H1 (cell line): ENCODE measurements at regions not wholly inside any gene's neighbourhood (a gene's known extent, or its start where the extent isn't known, plus 50 kb on each side); places are given as distances from the start of the nearest gene placed in this dataset.

ENCODE experiments used
- CTCF ChIA-PET: fragments of 300-600 bp; sonication (Branson Sonifier 250); formaldehyde crosslinking; loops from one replicate; lab custom pipeline; 2021; ENCODE audit not compliant: partially characterized antibody; lab: Charles Lee
- POLR2A ChIA-PET: fragments of 300-600 bp; sonication (Branson Sonifier 250); formaldehyde crosslinking; loops from one replicate; lab custom pipeline; 2021; ENCODE audit warnings: inconsistent platforms; ENCODE audit not compliant: partially characterized antibody; lab: Charles Lee
- DNase-seq, 2 experiments: peaks; one replicate each; pipeline versions ENCODE4 v3.0.0 to v3.0.0-alpha.2; 2010 to 2022; ENCODE audit warnings: low spot score in 2 of 2, low read depth in 1 of 2, mixed read lengths in 1 of 2
- FAIRE-seq: peaks from 2 replicates; lab custom pipeline; 2011; peaks lifted over from hg19 to GRCh38; lab: Jason Lieb, UNC
- H2AFZ ChIP-seq: 2 replicates; pipeline ENCODE4 v1.8.1; 2012; ENCODE audit warnings: low read length, inconsistent platforms
- H2AK5ac ChIP-seq: 2 replicates; pipeline ENCODE4 v1.6.1; 2013; ENCODE audit warnings: low read depth, low read length
- H2BK120ac ChIP-seq: replicated peaks from 2 replicates; pipeline ENCODE3; 2013; ENCODE audit warnings: low read depth, low read length, inconsistent platforms
- H2BK12ac ChIP-seq: 2 replicates; pipeline ENCODE4 v1.6.1; 2013; ENCODE audit warnings: low read depth, low read length
- H2BK15ac ChIP-seq: 2 replicates; pipeline ENCODE4 v1.6.1; 2013; ENCODE audit warnings: low read length
- H2BK20ac ChIP-seq: 2 replicates; pipeline ENCODE4 v1.6.1; 2013; ENCODE audit warnings: low read length
- H2BK5ac ChIP-seq: 2 replicates; pipeline ENCODE4 v1.6.1; 2013; ENCODE audit warnings: low read depth, low read length
- H3K14ac ChIP-seq: 2 replicates; pipeline ENCODE4 v1.6.1; 2013; ENCODE audit warnings: inconsistent platforms; ENCODE audit not compliant: insufficient read length
- H3K18ac ChIP-seq: 2 replicates; pipeline ENCODE4 v1.6.1; 2013; ENCODE audit warnings: low read length; ENCODE audit errors: extremely low read depth
- H3K23ac ChIP-seq: 2 replicates; pipeline ENCODE4 v1.6.1; 2013; ENCODE audit warnings: inconsistent platforms; ENCODE audit not compliant: insufficient read length
- H3K23me2 ChIP-seq: 2 replicates; pipeline ENCODE4 v1.6.1; 2013; ENCODE audit warnings: low read depth, low read length
- H3K27ac ChIP-seq: 2 replicates; pipeline ENCODE4 v1.6.1; 2011; ENCODE audit warnings: low read depth, low read length, inconsistent platforms
- H3K27me3 ChIP-seq, 4 experiments: replicated peaks in 1 of 4; 1 replicate in 1 of 4; 2 replicates in 3 of 4; pipeline versions ENCODE4 v1.6.1 to v1.8.1; 2011 to 2013; ENCODE audit warnings: low read length in 3 of 4, mild to moderate bottlenecking in 3 of 4, inconsistent platforms in 2 of 4, mixed read lengths in 2 of 4, moderate library complexity in 1 of 4; ENCODE audit not compliant: control insufficient read depth in 3 of 4, insufficient read depth in 3 of 4; ENCODE audit errors: extremely low read depth in 1 of 4
- H3K36me3 ChIP-seq, 4 experiments: 2 replicates each; pipeline versions ENCODE4 v1.6.1 to v1.8.1; 2011 to 2013; ENCODE audit warnings: mild to moderate bottlenecking in 4 of 4, low read length in 3 of 4, moderate library complexity in 2 of 4, control low read depth in 1 of 4, inconsistent platforms in 1 of 4; ENCODE audit not compliant: insufficient read depth in 4 of 4, control insufficient read depth in 2 of 4
- H3K4ac ChIP-seq: replicated peaks from 2 replicates; pipeline ENCODE3; 2013; ENCODE audit warnings: low read length, low read depth, mixed read lengths, inconsistent platforms; ENCODE audit not compliant: insufficient read length
- H3K4me1 ChIP-seq, 4 experiments: replicated peaks in 1 of 4; 1 replicate in 1 of 4; 2 replicates in 3 of 4; pipeline versions ENCODE4 v1.6.1 to v1.8.1; 2011 to 2013; ENCODE audit warnings: low read length in 3 of 4, inconsistent platforms in 2 of 4, mixed read lengths in 1 of 4; ENCODE audit not compliant: insufficient read depth in 4 of 4, control insufficient read depth in 3 of 4
- H3K4me2 ChIP-seq, 2 experiments: 2 replicates each; pipeline versions ENCODE4 v1.6.1 to v1.8.1; 2011 to 2013; ENCODE audit warnings: low read depth in 2 of 2, low read length in 2 of 2, control low read depth in 1 of 2, inconsistent platforms in 1 of 2, mild to moderate bottlenecking in 1 of 2; ENCODE audit not compliant: insufficient read depth in 1 of 2
- H3K4me3 ChIP-seq, 4 experiments: fragments of 200-600, 300-600 bp in 1 of 4; sonication (generic), shearing (Covaris generic), sonication (Bioruptor Twin) in 1 of 4; 2 replicates each; pipeline versions ENCODE4 v1.5.1 to v1.8.1; 2011 to 2016; ENCODE audit warnings: low read length in 4 of 4, low read depth in 3 of 4, control low read depth in 2 of 4, inconsistent platforms in 2 of 4, mild to moderate bottlenecking in 2 of 4, mixed read lengths in 1 of 4, moderate library complexity in 1 of 4; ENCODE audit not compliant: insufficient read depth in 2 of 4; ENCODE audit errors: extremely low read depth in 1 of 4
- H3K56ac ChIP-seq: replicated peaks from 2 replicates; pipeline ENCODE3; 2013; ENCODE audit warnings: low read depth, mild to moderate bottlenecking, mixed read lengths, low read length, inconsistent platforms; ENCODE audit not compliant: insufficient read length
- H3K79me1 ChIP-seq: 2 replicates; pipeline ENCODE4 v1.6.1; 2013; ENCODE audit warnings: low read depth, low read length, control low read depth
- H3K79me2 ChIP-seq, 2 experiments: 2 replicates each; pipeline versions ENCODE4 v1.6.1 to v1.8.1; 2012 to 2013; ENCODE audit warnings: low read length in 2 of 2, mild to moderate bottlenecking in 2 of 2, inconsistent platforms in 1 of 2; ENCODE audit not compliant: insufficient read depth in 2 of 2, control insufficient read depth in 1 of 2
- H3K9ac ChIP-seq, 4 experiments: replicated peaks in 1 of 4; 1 replicate in 1 of 4; 2 replicates in 3 of 4; pipeline versions ENCODE4 v1.6.1 to v1.8.1; 2011 to 2013; ENCODE audit warnings: low read depth in 3 of 4, low read length in 3 of 4, control low read depth in 2 of 4, mild to moderate bottlenecking in 2 of 4, moderate library complexity in 2 of 4, inconsistent platforms in 1 of 4; ENCODE audit errors: extremely low read depth in 1 of 4
- H3K9me3 ChIP-seq, 2 experiments: 2 replicates each; pipeline versions ENCODE4 v1.6.1 to v1.8.1; 2012 to 2013; ENCODE audit warnings: mild to moderate bottlenecking in 2 of 2, moderate library complexity in 2 of 2, control low read depth in 1 of 2, inconsistent platforms in 1 of 2, low read depth in 1 of 2, low read length in 1 of 2, mixed read lengths in 1 of 2; ENCODE audit not compliant: insufficient read depth in 2 of 2
- H4K20me1 ChIP-seq, 2 experiments: replicated peaks in 1 of 2; 2 replicates each; pipeline versions ENCODE3 to v1.8.1; 2011 to 2013; ENCODE audit warnings: inconsistent platforms in 2 of 2, low read length in 2 of 2, mild to moderate bottlenecking in 1 of 2; ENCODE audit not compliant: insufficient read depth in 2 of 2, control insufficient read depth in 1 of 2
- H4K5ac ChIP-seq: 2 replicates; pipeline ENCODE4 v1.6.1; 2013; ENCODE audit warnings: low read length, low read depth, mixed read lengths, inconsistent platforms; ENCODE audit not compliant: insufficient read length
- H4K8ac ChIP-seq: 2 replicates; pipeline ENCODE4 v1.8.0; 2013; ENCODE audit warnings: mild to moderate bottlenecking, moderate library complexity, low read length, inconsistent platforms; ENCODE audit not compliant: insufficient read depth; ENCODE audit errors: extremely low read depth
- H4K91ac ChIP-seq: replicated peaks from 2 replicates; pipeline ENCODE3; 2013; ENCODE audit warnings: low read length, mixed read lengths, inconsistent platforms; ENCODE audit not compliant: insufficient read length
- BACH1 ChIP-seq: IDR thresholded peaks from 2 replicates; pipeline ENCODE4 v1.6.1; 2012; ENCODE audit warnings: low read length, improper control_type of control experiment
- CBX5 ChIP-seq: fragments of 300-800, 300-1000 bp; sonication (generic); IDR thresholded peaks from 2 replicates; pipeline ENCODE4 v1.7.1; 2016; ENCODE audit warnings: antibody characterized with exemption, low read length, low read depth
- CBX8 ChIP-seq: fragments of 300-800, 300-1000 bp; sonication (generic); IDR thresholded peaks from 2 replicates; pipeline ENCODE4 v1.7.1; 2016; ENCODE audit warnings: low read depth, low read length, borderline replicate concordance
- CHD1 ChIP-seq: IDR thresholded peaks from 2 replicates; pipeline ENCODE4 v1.6.1; 2012; ENCODE audit warnings: low read depth, low read length, improper control_type of control experiment
- CHD2 ChIP-seq: IDR thresholded peaks from 2 replicates; pipeline ENCODE4 v1.6.1; 2012; ENCODE audit warnings: low read length, improper control_type of control experiment
- CTBP2 ChIP-seq: IDR thresholded peaks from 2 replicates; pipeline ENCODE4 v1.7.0; 2011; ENCODE audit warnings: borderline replicate concordance, mild to moderate bottlenecking, moderate library complexity, mixed read lengths, low read length; ENCODE audit not compliant: insufficient read depth, insufficient read length
- MAFK ChIP-seq: IDR thresholded peaks from 2 replicates; pipeline ENCODE4 v1.6.1; 2012; ENCODE audit warnings: low read depth, mild to moderate bottlenecking, improper control_type of control experiment, low read length
- POU5F1 ChIP-seq: IDR thresholded peaks from 2 replicates; pipeline ENCODE4 v1.6.1; 2011; ENCODE audit warnings: low read depth, mild to moderate bottlenecking, low read length, moderate library complexity
- RNF2 ChIP-seq: fragments of 200-900, 300-1000 bp; sonication (generic); IDR thresholded peaks from 2 replicates; pipeline ENCODE4 v1.7.1; 2016; ENCODE audit warnings: borderline replicate concordance, low read depth, mild to moderate bottlenecking, antibody characterized with exemption, low read length; ENCODE audit not compliant: poor library complexity, severe bottlenecking; ENCODE audit errors: missing control alignments
- RXRA ChIP-seq: IDR thresholded peaks from 2 replicates; pipeline ENCODE4 v1.6.1; 2011; ENCODE audit warnings: low read depth, mild to moderate bottlenecking, low read length, moderate library complexity; ENCODE audit not compliant: insufficient read depth
- SIN3A ChIP-seq, 2 experiments: IDR thresholded peaks in 1 of 2; conservative IDR thresholded peaks in 1 of 2; 2 replicates each; pipeline ENCODE4 v1.6.1; 2011 to 2012; ENCODE audit warnings: low read length in 2 of 2, improper control_type of control experiment in 1 of 2, low read depth in 1 of 2, mild to moderate bottlenecking in 1 of 2
- SRF ChIP-seq: IDR thresholded peaks from 2 replicates; pipeline ENCODE4 v1.6.1; 2011; ENCODE audit warnings: mild to moderate bottlenecking, low read depth, low read length, moderate library complexity
- TAF1 ChIP-seq: IDR thresholded peaks from 2 replicates; pipeline ENCODE4 v1.6.1; 2011; ENCODE audit warnings: mild to moderate bottlenecking, low read depth, low read length
- WGBS, 2 experiments: shearing (Covaris generic) in 1 of 2; methylation state at CpG; one replicate each; pipeline versions ENCODE4 v1.1.6 to v1.1.7; 2013 to 2015; ENCODE audit warnings: low lambda C conversion rate in 2 of 2, mixed read lengths in 2 of 2, inconsistent platforms in 1 of 2, low coverage in 1 of 2, missing lambda C conversion rate in 1 of 2; ENCODE audit not compliant: insufficient replicate concordance in 2 of 2, insufficient coverage in 1 of 2, insufficient read length in 1 of 2; ENCODE audit errors: extremely low coverage in 1 of 2, missing lambda C conversion rate in 1 of 2; 5-methylcytosine and 5-hydroxymethylcytosine counted together

- DNase-seq, result no peak
- TF ChIP-seq BACH1 (no peak), POU5F1 (no peak), SRF (no peak), RNF2 (no peak), TAF1 (no peak), CTBP2 (no peak), CHD2 (no peak), MAFK (no peak), CHD1 (no peak), CBX8 (no peak), CBX5 (no peak), SIN3A (conservative IDR thresholded peaks at IDR 0.05 in 1 of 2, IDR thresholded peaks at IDR 0.05 in 1 of 2; ENCODE audit: low read depth in 1 of 2, low read length in 2 of 2) (no peak), RXRA (no peak)
Observed at GRCh38 chr4:63580796-63581475, 828.3 kb downstream of the TECRL start.

More at GRCh38 chr4:63580796-63581475, 828.3 kb downstream of the TECRL start:
- Histone ChIP-seq H2BK15ac (no peak overlapping the region), H4K5ac (no peak overlapping the region), H3K4me1 (no peaks in the 10 kb centered on the region), H3K27me3 (no peaks in the 10 kb centered on the region), H2BK120ac (no peak overlapping the region), H3K14ac (no peak overlapping the region), H2BK20ac (no peak overlapping the region), H3K9me3 (peaks cover 0 to 14% of the 10 kb centered on the region in 2 experiments; a peak in 2 of 4 replicates), H3K23ac (no peak overlapping the region), H2AK5ac (no peak overlapping the region), H3K36me3 (no peaks in the 10 kb centered on the region), H3K18ac (no peak overlapping the region), H3K79me1 (no peaks in the 10 kb centered on the region), H4K20me1 (no peaks in the 10 kb centered on the region), H2BK5ac (no peak overlapping the region), H3K27ac (no peak overlapping the region), H2BK12ac (no peak overlapping the region), H3K4ac (no peak overlapping the region), H4K8ac (no peak overlapping the region; the same call in 1 of the 2 replicates), H3K79me2 (no peaks in the 10 kb centered on the region), H3K4me3 (no peak overlapping the region), H3K4me2 (no peak overlapping the region), H4K91ac (no peak overlapping the region), H3K23me2 (no peaks in the 10 kb centered on the region), H2AFZ (peak overlapping the region; percentile 62; the same call in 1 of the 2 replicates), H3K9ac (no peak overlapping the region), H3K56ac (no peak overlapping the region)
- 88% methylated on average over 1 of the region's 1 CpG; no CpG with 5 or more reads in 1 of the 2 experiments for WGBS, 2 experiments
- FAIRE-seq, result no peak
- CTCF ChIA-PET, result interaction anchor here (0.5 to 1.6 kb wide), 9 partner anchors 9 to 822 kb away, joined by 3 to 5 read pairs (median 3); no protein-coding TSS in a partner anchor
- POLR2A ChIA-PET, result no interaction called here
